A549 (cell line): ENCODE measurements at regions not wholly inside any gene's neighbourhood (a gene's known extent, or its start where the extent isn't known, plus 50 kb on each side); places are given as distances from the start of the nearest gene placed in this dataset.
"Not testable (repeated sequence)": the region's sequence is repeated elsewhere in the genome, so short reads cannot be mapped to it uniquely, and the experiment has no call there.

Experiments
- ATAC-seq, 2 experiments: fragments of 200-7000 bp in 1 of 2; fragments of >200 bp in 1 of 2; cut with Nextera tagmentation in 1 of 2; cut with Tn5 transposase in 1 of 2; 3 replicates each; pipeline versions ENCODE4 v1.8.0 to v1.9.1; 2018 to 2020; ENCODE audit warnings: mild to moderate bottlenecking in 1 of 2, moderate library complexity in 1 of 2
- CTCF ChIA-PET: fragments of 300-600 bp; sonication (Branson Sonifier 250); formaldehyde crosslinking; extraction: SDS; loops from one replicate; lab custom pipeline; 2021; ENCODE audit warnings: antibody characterized with exemption, inconsistent platforms; lab: Yijun Ruan, JAX
- POLR2A ChIA-PET: fragments of 350-600 bp; formaldehyde crosslinking; extraction: SDS; loops from one replicate; lab custom pipeline; 2021; ENCODE audit warnings: antibody characterized with exemption, inconsistent platforms; lab: Yijun Ruan, JAX
- DNase-seq, 2 experiments: peaks; one replicate each; pipeline versions ENCODE4 v3.0.0 to v3.0.0-alpha.2; 2011 to 2016; ENCODE audit warnings: low read depth in 1 of 2, low spot score in 1 of 2
- FAIRE-seq: peaks from 2 replicates; lab custom pipeline; 2011; peaks lifted over from hg19 to GRCh38; lab: Jason Lieb, UNC
- H3K27ac ChIP-seq, 2 experiments: fragments of >200 bp; sonication (Bioruptor Twin); formaldehyde crosslinking; 3 replicates each; pipeline ENCODE4 v1.5.1; 2016 to 2017
- H3K4me1 ChIP-seq: fragments of >200 bp; sonication (Bioruptor Twin); formaldehyde crosslinking; 3 replicates; pipeline ENCODE4 v1.6.1; 2016
- H3K4me2 ChIP-seq: fragments of >200 bp; sonication (Bioruptor Twin); formaldehyde crosslinking; 3 replicates; pipeline ENCODE4 v1.6.1; 2016
- H3K4me3 ChIP-seq: fragments of >200 bp; sonication (Bioruptor Twin); formaldehyde crosslinking; 3 replicates; pipeline ENCODE4 v1.5.1; 2016
- H3K9me3 ChIP-seq: fragments of >200 bp; sonication (Bioruptor Twin); formaldehyde crosslinking; 3 replicates; pipeline ENCODE4 v1.6.1; 2016
- WGBS: methylation state at CpG from one replicate; pipeline ENCODE4 v1.1.6; 2017; ENCODE audit errors: missing lambda C conversion rate; 5-methylcytosine and 5-hydroxymethylcytosine counted together

DNA sequence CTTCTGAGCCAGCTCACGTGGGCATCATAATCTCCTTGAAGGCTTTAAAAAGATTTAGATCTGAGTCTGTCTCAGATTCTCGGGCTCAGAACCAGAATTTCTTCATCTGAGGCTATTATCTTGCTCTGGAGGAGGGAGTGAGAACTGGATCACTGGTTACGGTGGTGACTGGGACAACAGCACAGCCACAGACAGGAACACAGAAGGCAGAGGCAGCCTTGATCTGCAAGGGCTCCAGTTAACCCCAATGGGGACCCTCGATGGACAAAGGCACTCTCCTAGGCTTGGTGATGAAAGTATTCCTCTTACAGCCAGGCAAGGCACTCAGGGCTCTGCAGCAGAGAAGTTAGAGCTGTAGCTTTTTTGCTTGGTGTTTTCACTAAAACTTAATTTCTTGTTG is 87.7 kb upstream of the POTEM start:
- POLR2A ChIA-PET, H3K4me3 ChIP-seq, H3K27ac ChIP-seq, H3K4me2 ChIP-seq, FAIRE-seq, DNase-seq, CTCF ChIA-PET, H3K9me3 ChIP-seq, H3K4me1 ChIP-seq: not testable (repeated sequence)
- WGBS, result no CpG with 5 or more reads among the region's 4 CpGs
- peak; percentile 27 to 55; a peak in 4 of 6 replicates for ATAC-seq

DNA sequence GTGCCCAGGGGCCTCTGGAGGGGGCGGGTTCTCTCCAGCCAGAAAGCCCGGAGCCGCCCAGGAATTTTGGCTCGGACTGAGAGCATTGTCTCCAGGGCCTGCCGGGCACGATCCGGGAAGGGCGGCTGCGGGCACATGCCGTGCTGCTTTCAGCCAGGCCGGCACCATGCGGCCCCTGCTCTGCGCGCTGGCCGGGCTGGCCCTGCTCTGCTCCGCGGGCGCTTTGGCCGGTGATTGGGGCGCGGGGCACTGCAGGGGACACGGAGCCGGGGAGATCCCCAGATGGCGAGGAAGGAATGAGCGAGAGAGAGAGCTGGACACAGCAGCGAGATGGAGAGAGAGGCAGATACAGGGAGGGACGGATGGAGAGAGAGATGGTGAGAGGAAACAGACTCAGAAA is 86.7 kb upstream of the POTEM start:
- H3K4me1 ChIP-seq, CTCF ChIA-PET, H3K27ac ChIP-seq, H3K4me3 ChIP-seq, H3K9me3 ChIP-seq, POLR2A ChIA-PET, FAIRE-seq, H3K4me2 ChIP-seq, DNase-seq: not testable (repeated sequence)
- ATAC-seq, result peak; percentile 35 to 39; a peak in 3 of 6 replicates
- WGBS, result no CpG with 5 or more reads among the region's 27 CpGs

DNA sequence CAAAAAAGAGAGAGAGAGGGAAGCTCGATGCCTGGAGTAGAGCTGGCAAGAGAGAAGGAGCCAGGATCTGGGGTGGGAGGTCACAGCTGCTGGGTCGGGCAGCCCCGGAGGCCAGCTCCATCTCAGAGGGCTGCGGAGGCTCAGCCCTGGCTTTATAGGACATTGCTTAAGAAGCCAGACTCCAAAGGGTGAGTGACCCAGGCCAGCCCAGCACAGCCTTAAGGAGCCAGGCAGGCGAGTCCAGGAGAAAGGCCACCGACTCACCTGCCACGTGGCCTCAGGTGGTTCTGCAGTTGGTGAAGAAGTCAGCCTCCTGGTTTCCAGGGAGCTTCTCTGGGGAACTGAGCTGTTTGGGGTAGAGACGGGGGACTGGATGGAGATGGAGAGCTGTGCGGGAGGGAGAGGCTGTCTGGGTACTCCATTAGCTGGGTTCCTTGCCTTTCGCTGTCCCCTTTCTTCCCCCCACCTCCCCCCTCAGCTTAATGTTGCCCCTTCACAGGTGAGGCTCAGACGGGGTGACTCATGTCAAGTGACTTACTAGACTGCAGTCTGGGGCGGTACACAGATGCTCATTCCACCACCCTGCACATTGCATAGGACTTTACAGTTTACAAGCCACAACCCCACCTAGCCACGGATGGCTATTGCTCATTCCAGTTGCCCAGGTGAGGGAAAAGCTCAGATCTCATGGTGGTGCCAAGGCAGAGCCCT is 85.9 kb upstream of the POTEM start:
- H3K4me1 ChIP-seq, H3K4me2 ChIP-seq, H3K9me3 ChIP-seq, POLR2A ChIA-PET, H3K27ac ChIP-seq, FAIRE-seq, CTCF ChIA-PET, DNase-seq, H3K4me3 ChIP-seq: not testable (repeated sequence)
- ATAC-seq, result peak; percentile 67 to 73
- no CpG with 5 or more reads among the region's 13 CpGs for WGBS

DNA sequence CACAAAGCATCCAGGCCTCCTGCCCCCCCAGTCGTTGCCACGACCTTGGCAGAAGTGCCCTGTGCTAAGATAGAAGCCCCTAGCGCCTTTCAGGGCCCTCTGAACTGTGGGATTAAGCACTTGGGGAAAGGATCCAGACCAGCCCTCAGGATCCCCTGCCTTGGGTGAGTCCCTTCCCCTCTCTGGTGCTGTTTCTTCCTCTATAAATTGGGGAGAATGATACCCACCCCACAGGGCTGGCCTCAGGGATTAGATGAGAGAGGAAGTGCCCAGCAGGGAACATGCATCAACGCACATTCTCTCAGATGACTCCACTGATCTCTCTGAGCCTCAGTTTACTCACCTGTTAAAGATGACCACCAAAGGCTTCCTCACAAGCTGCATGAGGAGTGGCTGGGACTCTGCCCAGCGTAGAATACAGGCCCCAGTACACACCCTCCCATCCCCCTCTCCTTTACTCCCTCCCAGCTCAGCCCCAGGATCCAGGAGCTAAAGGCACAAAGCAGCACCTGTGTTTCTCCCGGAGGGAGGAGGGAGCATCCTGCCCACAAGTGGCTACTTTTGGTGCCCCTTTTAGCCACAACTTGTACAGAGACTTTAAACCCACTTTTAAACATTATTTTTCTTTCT is 85.3 kb upstream of the POTEM start:
- H3K9me3 ChIP-seq, DNase-seq, H3K4me3 ChIP-seq, H3K27ac ChIP-seq, FAIRE-seq, H3K4me1 ChIP-seq, POLR2A ChIA-PET, H3K4me2 ChIP-seq, CTCF ChIA-PET: not testable (repeated sequence)
- ATAC-seq, result peak; percentile 37 to 60; a peak in 4 of 6 replicates
- WGBS, result 16% methylated on average over 1 of the region's 6 CpGs

DNA sequence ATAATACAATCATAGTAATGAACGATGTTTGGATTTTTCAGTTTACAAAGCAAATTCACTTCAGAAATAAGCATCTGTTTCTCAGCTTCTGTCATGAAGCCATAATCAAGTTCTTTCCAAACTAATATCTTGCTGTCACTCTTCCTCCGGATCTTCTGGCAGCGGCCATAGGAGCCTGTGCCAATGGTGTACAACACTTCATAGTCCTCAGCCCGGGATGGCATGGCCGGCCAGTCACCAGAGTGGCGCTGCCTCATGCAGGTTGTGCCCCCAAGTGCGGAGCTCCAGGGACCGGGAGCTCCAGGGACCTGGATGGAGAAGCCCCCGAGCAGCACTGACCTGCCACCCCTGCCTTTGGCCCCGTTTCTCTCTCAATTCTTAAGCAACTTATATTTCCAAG is 77.0 kb upstream of the POTEM start:
- H3K27ac ChIP-seq, DNase-seq, FAIRE-seq, H3K4me1 ChIP-seq, H3K4me3 ChIP-seq, ATAC-seq, H3K4me2 ChIP-seq, CTCF ChIA-PET, H3K9me3 ChIP-seq, POLR2A ChIA-PET: not testable (repeated sequence)
- WGBS, result 6% methylated on average over 9 of the region's 10 CpGs

DNA sequence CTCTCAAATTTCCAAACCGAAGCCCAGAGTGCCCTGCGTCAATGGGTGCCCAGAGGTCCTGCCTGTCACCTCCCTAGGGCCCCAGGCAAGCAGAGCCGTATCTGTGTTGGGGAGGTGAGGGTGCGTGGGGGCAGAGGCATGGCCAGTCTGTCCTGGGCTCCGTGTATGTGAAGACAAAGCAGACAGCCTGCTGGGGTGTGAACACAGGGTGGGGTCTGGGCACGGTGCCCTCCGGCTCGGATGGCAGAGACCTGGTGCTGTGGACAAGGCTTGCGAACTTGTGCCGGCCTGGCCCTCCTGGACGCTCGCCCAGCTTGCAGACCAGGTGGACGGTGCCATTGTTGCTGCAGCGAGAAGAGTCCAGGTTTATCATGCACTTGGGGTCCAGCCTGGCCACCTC is 53.4 kb upstream of the POTEM start:
- CTCF ChIA-PET, H3K4me3 ChIP-seq, H3K27ac ChIP-seq, POLR2A ChIA-PET, FAIRE-seq, H3K9me3 ChIP-seq, DNase-seq, H3K4me2 ChIP-seq, H3K4me1 ChIP-seq: not testable (repeated sequence)
- ATAC-seq, result peak in 1 of 2 experiments; percentile 41; a peak in 2 of 6 replicates
- WGBS, result no CpG with 5 or more reads among the region's 14 CpGs

DNA sequence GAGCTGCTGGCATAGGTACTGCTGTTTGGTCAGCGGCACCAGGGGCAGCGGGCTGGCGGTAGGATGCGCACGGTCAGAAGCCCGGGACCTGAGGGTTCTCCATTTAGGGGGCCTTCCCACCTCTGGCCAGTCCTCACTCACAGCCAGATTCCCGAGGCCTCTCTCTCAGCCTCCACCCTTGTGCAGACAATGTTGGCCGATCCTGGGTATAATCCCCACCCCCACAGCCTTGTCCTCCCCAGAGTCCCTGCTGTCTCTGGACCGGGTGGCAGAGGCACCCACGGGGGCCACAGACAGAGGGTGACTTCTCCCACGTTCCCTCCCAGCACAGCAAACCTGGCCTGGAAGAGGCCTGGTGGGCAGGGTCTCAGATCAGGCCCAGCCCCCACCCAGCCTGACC is 52.7 kb upstream of the POTEM start:
- CTCF ChIA-PET, FAIRE-seq, POLR2A ChIA-PET, ATAC-seq, H3K4me2 ChIP-seq, H3K4me1 ChIP-seq, H3K9me3 ChIP-seq, H3K4me3 ChIP-seq, DNase-seq, H3K27ac ChIP-seq: not testable (repeated sequence)
- WGBS, result 9% methylated on average over 2 of the region's 11 CpGs
